GM12892 (cell line): ENCODE measurements at regions not wholly inside any gene's neighbourhood (a gene's known extent, or its start where the extent isn't known, plus 50 kb on each side); places are given as distances from the start of the nearest gene placed in this dataset.
"Not testable (repeated sequence)": the region's sequence is repeated elsewhere in the genome, so short reads cannot be mapped to it uniquely, and the experiment has no call there.

Experiments used
- DNase-seq: peaks from one replicate; pipeline ENCODE4 v3.0.0; 2011; ENCODE audit not compliant: insufficient read length
- FAIRE-seq: peaks from 2 replicates; lab custom pipeline; 2011; peaks lifted over from hg19 to GRCh38; lab: Jason Lieb, UNC
- POLR2A ChIP-seq: IDR thresholded peaks from 2 replicates; pipeline ENCODE4 v1.6.1; 2011; ENCODE audit warnings: low read depth, low read length, control low read depth
- POLR2AphosphoS5 ChIP-seq: IDR thresholded peaks from 2 replicates; pipeline ENCODE4 v1.6.1; 2011; ENCODE audit warnings: low read depth, low read length, control low read depth
- TAF1 ChIP-seq: IDR thresholded peaks from 2 replicates; pipeline ENCODE4 v1.6.1; 2011; ENCODE audit warnings: low read depth, mild to moderate bottlenecking, control low read depth, low read length, borderline replicate concordance

DNA sequence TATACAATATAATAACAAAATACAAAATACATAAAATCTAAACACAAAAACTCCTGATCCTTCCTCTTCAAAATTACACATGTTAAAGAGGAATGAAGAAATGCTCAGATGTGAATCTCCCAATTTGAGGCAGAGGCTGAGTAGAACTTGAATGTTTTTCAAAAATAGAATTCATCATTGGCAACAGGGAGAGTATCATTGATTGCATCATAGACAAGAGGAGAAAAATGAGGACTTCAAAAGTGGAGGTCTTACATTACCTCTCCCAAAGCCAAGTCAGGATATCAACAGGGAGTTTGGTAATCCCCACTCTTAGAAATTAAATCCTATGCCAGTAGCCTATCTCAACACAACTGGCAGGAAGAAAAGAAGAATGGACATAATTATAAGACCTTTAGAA lies 2023.9 kb upstream of the CELF4 start:
- TF ChIP-seq POLR2AphosphoS5 (no peak), POLR2A (no peak), TAF1 (no peak)
- DNase-seq: no peak
- FAIRE-seq: no peak

GRCh38 chr18:39587586-39587985 lies 2022.0 kb upstream of the CELF4 start:
- DNase-seq (no peak), FAIRE-seq (no peak)
- no peak for TF ChIP-seq TAF1
- no peak for TF ChIP-seq POLR2AphosphoS5

DNA sequence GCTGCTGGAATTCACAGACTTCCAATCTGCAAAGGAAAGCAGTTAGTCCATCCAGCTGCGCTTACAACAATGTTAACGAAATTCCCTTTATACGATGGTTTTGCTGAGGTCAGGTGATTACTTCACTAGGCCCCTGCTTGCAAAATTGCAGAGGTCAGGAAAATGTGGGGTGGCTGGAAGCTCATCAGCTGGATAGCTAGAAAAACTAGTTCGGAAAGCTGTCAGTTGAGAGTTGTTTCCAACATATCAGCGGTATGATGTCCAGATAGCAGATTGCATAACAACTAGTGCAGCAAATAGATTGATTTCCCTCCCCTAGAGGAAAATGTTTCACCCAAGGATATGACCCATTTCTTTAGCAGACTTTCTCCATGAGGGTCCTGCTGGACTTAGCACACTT lies 2021.1 kb upstream of the CELF4 start:
- TF ChIP-seq POLR2AphosphoS5: no peak
- TF ChIP-seq POLR2A: no peak
- TF ChIP-seq TAF1: no peak
- no peak for FAIRE-seq

GRCh38 chr18:39574897-39575296 lies 2009.3 kb upstream of the CELF4 start:
- TF ChIP-seq TAF1 (no peak), POLR2AphosphoS5 (no peak), POLR2A (no peak)
- DNase-seq (no peak), FAIRE-seq (no peak)

More for the DNA sequence above, 2021.1 kb upstream of the CELF4 start:
- no peak for DNase-seq

GRCh38 chr18:39571511-39571910 lies 2005.9 kb upstream of the CELF4 start:
- DNase-seq (no peak), FAIRE-seq (no peak)
- TF ChIP-seq POLR2AphosphoS5 (no peak), POLR2A (no peak), TAF1 (no peak)

DNA sequence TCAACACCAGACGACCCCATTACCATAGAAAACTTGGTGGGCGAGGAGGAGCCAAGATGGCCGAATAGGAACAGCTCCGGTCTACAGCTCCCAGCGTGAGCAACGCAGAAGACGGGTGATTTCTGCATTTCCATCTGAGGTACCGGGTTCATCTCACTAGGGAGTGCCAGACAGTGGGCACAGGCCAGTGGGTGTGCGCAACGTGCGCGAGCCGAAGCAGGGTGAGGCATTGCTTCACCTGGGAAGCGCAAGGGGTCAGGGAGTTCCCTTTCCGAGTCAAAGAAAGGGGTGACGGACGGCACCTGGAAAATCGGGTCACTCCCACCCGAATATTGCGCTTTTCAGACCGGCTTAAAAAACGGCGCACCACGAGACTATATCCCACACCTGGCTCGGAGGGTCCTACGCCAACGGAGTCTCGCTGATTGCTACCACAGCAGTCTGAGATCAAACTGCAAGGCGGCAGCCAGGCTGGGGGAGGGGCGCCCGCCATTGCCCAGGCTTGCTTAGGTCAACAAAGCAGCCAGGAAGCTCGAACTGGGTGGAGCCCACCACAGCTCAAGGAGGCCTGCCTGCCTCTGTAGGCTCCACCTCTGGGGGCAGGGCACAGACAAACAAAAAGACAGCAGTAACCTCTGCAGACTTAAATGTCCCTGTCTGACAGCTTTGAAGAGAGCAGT lies 2000.1 kb upstream of the CELF4 start:
- FAIRE-seq, DNase-seq: not testable (repeated sequence)

- TF ChIP-seq TAF1: no peak
- TF ChIP-seq POLR2AphosphoS5: no peak
- no peak for TF ChIP-seq POLR2A
- DNase-seq: no peak
- no peak for FAIRE-seq
Measured at GRCh38 chr18:39564716-39565115, 1999.1 kb upstream of the CELF4 start.

DNA sequence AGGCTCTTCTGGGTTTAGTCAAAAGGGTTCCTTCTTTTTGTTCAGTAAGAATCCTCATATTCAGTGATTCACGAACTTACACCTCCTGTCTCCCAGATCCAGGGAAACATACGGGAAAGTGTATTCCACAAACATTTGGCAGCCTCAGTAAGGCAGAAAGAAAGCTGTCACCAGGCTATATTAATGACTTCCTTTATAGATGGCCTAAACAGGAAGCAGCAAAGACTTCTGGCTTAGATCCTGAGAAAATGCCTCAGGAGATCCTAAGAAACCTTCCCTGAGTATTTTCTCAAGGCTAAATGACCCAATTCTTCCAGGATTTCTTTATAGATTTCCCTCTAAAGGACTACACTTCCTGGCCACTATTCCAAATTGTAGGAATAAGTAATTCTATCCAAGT lies 1995.5 kb upstream of the CELF4 start:
- TF ChIP-seq POLR2AphosphoS5 (no peak), POLR2A (no peak), TAF1 (no peak)
- no peak for DNase-seq
- no peak for FAIRE-seq

DNA sequence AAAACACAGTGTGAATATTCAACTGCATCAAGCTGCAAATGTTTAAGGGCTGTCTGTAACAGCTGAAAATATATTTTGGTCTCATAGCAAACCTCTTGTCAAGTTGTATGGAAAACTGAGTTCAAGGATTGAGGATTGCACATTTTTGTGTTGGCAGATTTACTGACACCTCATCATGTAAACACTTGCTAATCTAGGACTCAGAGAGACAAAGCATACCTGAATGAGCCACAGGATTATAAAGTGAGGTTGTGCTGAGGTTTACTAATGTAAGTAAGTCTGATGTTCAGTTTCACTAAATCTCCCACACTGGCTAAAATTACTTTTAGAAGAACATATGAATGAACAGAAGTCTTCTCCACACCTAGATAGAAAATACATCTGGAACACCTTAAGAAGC lies 1993.1 kb upstream of the CELF4 start:
- DNase-seq (no peak), FAIRE-seq (no peak)
- TF ChIP-seq TAF1 (no peak), POLR2AphosphoS5 (no peak), POLR2A (no peak)

- TF ChIP-seq TAF1 (no peak), POLR2AphosphoS5 (no peak), POLR2A (no peak)
- DNase-seq (no peak), FAIRE-seq (no peak)
Measured at GRCh38 chr18:39555496-39555895, 1989.9 kb upstream of the CELF4 start.

- DNase-seq (no peak), FAIRE-seq (no peak)
- TF ChIP-seq POLR2AphosphoS5 (no peak), POLR2A (no peak), TAF1 (no peak)
Measured at GRCh38 chr18:39550701-39551100, 1985.1 kb upstream of the CELF4 start.

- no peak for FAIRE-seq
- no peak for DNase-seq
- TF ChIP-seq TAF1 (no peak), POLR2A (no peak), POLR2AphosphoS5 (no peak)
Measured at GRCh38 chr18:39549144-39549543, 1983.5 kb upstream of the CELF4 start.

DNA sequence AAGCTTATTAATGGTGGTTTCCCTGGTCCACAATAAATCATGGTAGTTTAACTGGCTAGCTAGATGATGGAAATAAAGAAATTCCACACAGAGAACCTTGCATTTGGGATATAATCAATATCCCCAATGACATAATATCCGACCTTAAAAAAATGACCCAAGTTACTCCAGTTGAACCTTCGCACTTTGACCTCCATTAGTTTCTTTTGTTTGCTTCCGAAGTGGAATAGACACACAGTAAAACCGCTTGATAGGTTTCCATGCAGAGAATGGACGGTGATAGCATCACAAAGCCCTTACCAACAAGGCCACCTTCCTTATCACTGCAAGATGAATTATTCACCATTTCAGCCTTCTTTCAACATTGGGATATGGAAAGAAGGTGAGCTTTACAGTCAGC lies 1966.1 kb upstream of the CELF4 start:
- no peak for DNase-seq
- FAIRE-seq: no peak
- no peak for TF ChIP-seq POLR2AphosphoS5
- no peak for TF ChIP-seq POLR2A
- no peak for TF ChIP-seq TAF1
